GM06990 (cell line): ENCODE measurements at regions not wholly inside any gene's neighbourhood (a gene's known extent, or its start where the extent isn't known, plus 50 kb on each side); places are given as distances from the start of the nearest gene placed in this dataset.
"Not testable (repeated sequence)": the region's sequence is repeated elsewhere in the genome, so short reads cannot be mapped to it uniquely, and the experiment has no call there.

Experiments
- DNase-seq: peaks from one replicate; pipeline ENCODE4 v3.0.0-alpha.2; 2011; ENCODE audit not compliant: insufficient read length; ENCODE audit errors: extremely low read depth
- H3K27me3 ChIP-seq: replicated peaks from 2 replicates; pipeline ENCODE4 v1.6.0; 2011; ENCODE audit warnings: low read length; ENCODE audit not compliant: control insufficient read depth, insufficient read depth
- H3K36me3 ChIP-seq: 2 replicates; pipeline ENCODE4 v1.5.1; 2011; ENCODE audit warnings: low read length; ENCODE audit not compliant: control insufficient read depth, insufficient read depth
- H3K4me3 ChIP-seq: replicated peaks from 2 replicates; pipeline ENCODE4 v1.5.1; 2011; ENCODE audit warnings: low read depth, mild to moderate bottlenecking, control low read depth, low read length
- CTCF ChIP-seq: IDR thresholded peaks from 2 replicates; pipeline ENCODE4 v1.5.1; 2011; ENCODE audit warnings: low read length, control low read depth, mild to moderate bottlenecking, inconsistent platforms; ENCODE audit not compliant: insufficient read depth, poor library complexity, severe bottlenecking

GRCh38 chr14:21771671-21772070, 98.1 kb upstream of the OR4E1 start:
- Histone ChIP-seq H3K4me3 (no peak overlapping the region), H3K27me3 (no peaks in the 10 kb centered on the region), H3K36me3 (no peaks in the 10 kb centered on the region)
- DNase-seq: no peak
- TF ChIP-seq CTCF: no peak

- H3K27me3 ChIP-seq: no peaks in the 10 kb centered on the region
- no peaks in the 10 kb centered on the region for H3K36me3 ChIP-seq
- no peak for DNase-seq
- no peak overlapping the region for H3K4me3 ChIP-seq
- TF ChIP-seq CTCF: no peak
Measured at GRCh38 chr14:21768875-21769257, 95.2 kb upstream of the OR4E1 start.

GRCh38 chr14:21768116-21768874, 94.7 kb upstream of the OR4E1 start:
- DNase-seq: no peak
- Histone ChIP-seq H3K27me3 (no peaks in the 10 kb centered on the region), H3K4me3 (no peak overlapping the region), H3K36me3 (no peaks in the 10 kb centered on the region)
- peak; percentile 47 for TF ChIP-seq CTCF

GRCh38 chr14:21760360-21760759, 86.7 kb upstream of the OR4E1 start:
- H3K4me3 ChIP-seq, DNase-seq, H3K36me3 ChIP-seq, H3K27me3 ChIP-seq: not testable (repeated sequence)

GRCh38 chr14:21749306-21749868, 75.8 kb upstream of the OR4E1 start:
- Histone ChIP-seq H3K4me3 (no peak overlapping the region), H3K27me3 (no peaks in the 10 kb centered on the region), H3K36me3 (no peaks in the 10 kb centered on the region)
- no peak for TF ChIP-seq CTCF
- DNase-seq: no peak

- Histone ChIP-seq H3K4me3 (no peak overlapping the region), H3K27me3 (no peaks in the 10 kb centered on the region)
- DNase-seq: no peak
Measured at GRCh38 chr14:21748869-21749303, 75.3 kb upstream of the OR4E1 start.

More at GRCh38 chr14:21748869-21749303, 75.3 kb upstream of the OR4E1 start:
- TF ChIP-seq CTCF: peak; percentile 87
- no peaks in the 10 kb centered on the region for H3K36me3 ChIP-seq
